Activated CD4-positive, alpha-beta T cell treated with anti-CD3 and anti-CD28 coated beads, Interleukin-2, amount 10 ng/mL, durations not matched to agents 24 days and 14 days (primary cell): ENCODE measurements at regions not wholly inside any gene's neighbourhood (a gene's known extent, or its start where the extent isn't known, plus 50 kb on each side); places are given as distances from the start of the nearest gene placed in this dataset.

Experiments
- DNase-seq: peaks from one replicate; pipeline ENCODE4 v3.0.0; 2022
- H3K27ac Mint-ChIP-seq: one replicate; pipeline ENCODE4 v1.8.0; 2022; ENCODE audit warnings: mild to moderate bottlenecking, mixed read lengths
- H3K27me3 Mint-ChIP-seq: one replicate; pipeline ENCODE4 v1.8.0; 2022; ENCODE audit warnings: mixed read lengths
- H3K36me3 Mint-ChIP-seq: one replicate; pipeline ENCODE4 v1.8.0; 2022; ENCODE audit warnings: low read depth, mild to moderate bottlenecking, mixed read lengths
- H3K4me1 Mint-ChIP-seq: one replicate; pipeline ENCODE4 v1.8.0; 2021; ENCODE audit warnings: mixed read lengths
- H3K4me3 Mint-ChIP-seq: one replicate; pipeline ENCODE4 v1.8.0; 2022; ENCODE audit warnings: mild to moderate bottlenecking, moderate library complexity, mixed read lengths
- H3K9me3 Mint-ChIP-seq: one replicate; pipeline ENCODE4 v1.8.0; 2021; ENCODE audit warnings: mixed read lengths
- intact Hi-C: fragments of 100-400 bp; cut with micrococcal nuclease; formaldehyde crosslinking; loops from one replicate; pipeline ENCODE4 v1.15.1; 2023

- intact Hi-C loops, result no loop called here
- H3K4me3 Mint-ChIP-seq, result no peak overlapping the region
- no peaks in the 10 kb centered on the region for H3K4me1 Mint-ChIP-seq
- no peaks in the 10 kb centered on the region for H3K36me3 Mint-ChIP-seq
- H3K27ac Mint-ChIP-seq, result no peak overlapping the region
- H3K27me3 Mint-ChIP-seq, result no peaks in the 10 kb centered on the region
- peaks cover 12% of the 10 kb centered on the region for H3K9me3 Mint-ChIP-seq
- no peak for DNase-seq
Observed at GRCh38 chr16:5557448-5557847, 459.9 kb upstream of the EEF2KMT start.

GRCh38 chr16:5556158-5556810, 458.7 kb upstream of the EEF2KMT start:
- Mint-ChIP-seq H3K27me3 (no peaks in the 10 kb centered on the region), H3K4me1 (no peaks in the 10 kb centered on the region), H3K4me3 (no peak overlapping the region), H3K36me3 (no peaks in the 10 kb centered on the region), H3K27ac (no peak overlapping the region), H3K9me3 (peaks cover 12% of the 10 kb centered on the region)
- DNase-seq, result no peak
- intact Hi-C loops, result no loop called here

GRCh38 chr16:5551909-5552308, 454.3 kb upstream of the EEF2KMT start:
- H3K27me3 Mint-ChIP-seq, result no peaks in the 10 kb centered on the region
- H3K4me1 Mint-ChIP-seq, result no peaks in the 10 kb centered on the region
- no peak overlapping the region for H3K4me3 Mint-ChIP-seq
- no peaks in the 10 kb centered on the region for H3K36me3 Mint-ChIP-seq
- no peak overlapping the region for H3K27ac Mint-ChIP-seq
- H3K9me3 Mint-ChIP-seq, result no peaks in the 10 kb centered on the region
- DNase-seq, result no peak
- intact Hi-C loops, result no loop called here

- Mint-ChIP-seq H3K4me1 (no peaks in the 10 kb centered on the region), H3K4me3 (no peak overlapping the region), H3K36me3 (no peaks in the 10 kb centered on the region), H3K27ac (no peak overlapping the region), H3K27me3 (no peaks in the 10 kb centered on the region), H3K9me3 (no peaks in the 10 kb centered on the region)
- intact Hi-C loops, result no loop called here
- DNase-seq, result no peak
Observed at GRCh38 chr16:5549802-5550201, 452.2 kb upstream of the EEF2KMT start.

GRCh38 chr16:5541356-5541755, 443.8 kb upstream of the EEF2KMT start:
- Mint-ChIP-seq H3K36me3 (no peaks in the 10 kb centered on the region), H3K9me3 (peaks cover 4% of the 10 kb centered on the region), H3K27me3 (no peaks in the 10 kb centered on the region), H3K4me1 (no peaks in the 10 kb centered on the region), H3K4me3 (no peak overlapping the region), H3K27ac (no peak overlapping the region)
- intact Hi-C loops, result no loop called here
- no peak for DNase-seq

GRCh38 chr16:5537347-5537746, 439.8 kb upstream of the EEF2KMT start:
- Mint-ChIP-seq H3K36me3 (no peaks in the 10 kb centered on the region), H3K27me3 (no peaks in the 10 kb centered on the region), H3K27ac (no peak overlapping the region), H3K4me3 (no peak overlapping the region), H3K9me3 (peaks cover 4% of the 10 kb centered on the region), H3K4me1 (no peaks in the 10 kb centered on the region)
- no peak for DNase-seq
- intact Hi-C loops, result no loop called here

GRCh38 chr16:5533321-5533888, 435.8 kb upstream of the EEF2KMT start:
- Mint-ChIP-seq H3K27me3 (no peaks in the 10 kb centered on the region), H3K4me3 (no peak overlapping the region), H3K4me1 (no peaks in the 10 kb centered on the region), H3K27ac (no peak overlapping the region), H3K9me3 (no peaks in the 10 kb centered on the region), H3K36me3 (no peaks in the 10 kb centered on the region)
- DNase-seq, result no peak
- intact Hi-C loops, result no loop called here

DNA sequence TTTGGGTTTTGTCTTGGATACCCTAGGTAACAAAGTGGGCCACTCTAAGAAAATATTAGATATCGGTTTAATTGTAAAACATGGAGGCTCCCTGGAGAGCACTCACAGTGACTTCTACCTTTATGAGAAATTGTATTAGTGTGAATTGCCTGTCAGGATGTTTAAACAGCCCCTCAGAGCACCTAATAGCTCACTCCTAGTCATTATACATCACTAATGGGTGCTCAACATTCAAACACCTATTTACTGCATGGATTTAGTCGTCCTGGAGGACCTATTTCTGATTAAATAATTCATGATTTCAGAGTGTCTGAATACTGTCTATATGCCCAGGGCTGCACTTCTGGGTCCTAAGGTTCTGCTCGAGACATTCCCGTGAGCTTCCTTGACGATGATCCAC, 430.2 kb upstream of the EEF2KMT start:
- Mint-ChIP-seq H3K9me3 (no peaks in the 10 kb centered on the region), H3K27ac (no peak overlapping the region), H3K4me1 (no peaks in the 10 kb centered on the region), H3K4me3 (no peak overlapping the region), H3K27me3 (peaks cover 3% of the 10 kb centered on the region), H3K36me3 (no peaks in the 10 kb centered on the region)
- intact Hi-C loops, result no loop called here
- DNase-seq, result no peak

DNA sequence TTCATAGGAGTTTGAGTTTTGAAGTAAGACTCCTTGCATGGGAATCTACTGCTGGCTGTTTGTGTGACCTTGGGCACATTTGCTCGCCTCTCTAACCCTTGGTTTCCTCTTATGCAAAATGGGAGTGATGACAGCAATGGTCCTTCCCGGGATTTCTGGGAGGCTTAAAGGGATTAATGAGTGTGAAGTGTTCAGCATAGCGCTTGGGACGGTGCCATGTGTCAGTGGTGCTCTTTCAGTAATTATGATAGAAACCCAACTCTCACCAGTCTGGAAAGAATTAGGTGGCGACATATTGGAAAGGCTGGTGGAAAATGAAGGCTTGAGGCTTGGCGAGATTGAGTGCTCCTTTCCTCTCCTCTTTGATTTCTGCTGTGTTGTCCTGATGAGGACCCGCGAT, 429.2 kb upstream of the EEF2KMT start:
- H3K27me3 Mint-ChIP-seq, result peaks cover 3% of the 10 kb centered on the region
- H3K27ac Mint-ChIP-seq, result no peak overlapping the region
- intact Hi-C loops, result no loop called here
- no peaks in the 10 kb centered on the region for H3K9me3 Mint-ChIP-seq
- no peak overlapping the region for H3K4me3 Mint-ChIP-seq
- no peak for DNase-seq
- H3K4me1 Mint-ChIP-seq, result no peaks in the 10 kb centered on the region
- no peaks in the 10 kb centered on the region for H3K36me3 Mint-ChIP-seq

DNA sequence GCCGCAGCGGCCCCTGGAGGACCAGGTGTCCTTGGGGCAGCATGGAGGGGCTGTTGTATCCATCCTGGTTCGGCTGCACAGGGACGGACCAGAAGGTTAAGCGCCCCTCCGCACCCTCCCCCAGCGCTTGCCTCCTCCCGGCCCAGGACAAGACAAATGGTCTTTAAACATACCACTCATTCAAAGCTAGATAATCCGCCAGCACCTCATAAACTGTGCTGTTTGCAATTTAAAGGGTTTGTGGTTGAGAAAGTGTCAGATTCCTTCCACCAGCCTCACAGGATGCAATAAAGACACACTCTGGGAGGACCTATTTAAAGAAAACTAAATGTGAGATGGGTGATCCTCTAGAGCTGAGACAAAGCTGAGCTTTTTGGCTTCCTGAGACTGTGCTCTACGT, 426.2 kb upstream of the EEF2KMT start:
- intact Hi-C loops, result no loop called here
- H3K27me3 Mint-ChIP-seq, result peaks cover 3% of the 10 kb centered on the region
- H3K36me3 Mint-ChIP-seq, result no peaks in the 10 kb centered on the region
- no peaks in the 10 kb centered on the region for H3K4me1 Mint-ChIP-seq
- no peak overlapping the region for H3K27ac Mint-ChIP-seq
- peaks cover 5% of the 10 kb centered on the region for H3K9me3 Mint-ChIP-seq
- no peak for DNase-seq
- H3K4me3 Mint-ChIP-seq, result no peak overlapping the region

GRCh38 chr16:5516115-5516514, 418.5 kb upstream of the EEF2KMT start:
- H3K9me3 Mint-ChIP-seq, result peaks cover 9% of the 10 kb centered on the region

DNA sequence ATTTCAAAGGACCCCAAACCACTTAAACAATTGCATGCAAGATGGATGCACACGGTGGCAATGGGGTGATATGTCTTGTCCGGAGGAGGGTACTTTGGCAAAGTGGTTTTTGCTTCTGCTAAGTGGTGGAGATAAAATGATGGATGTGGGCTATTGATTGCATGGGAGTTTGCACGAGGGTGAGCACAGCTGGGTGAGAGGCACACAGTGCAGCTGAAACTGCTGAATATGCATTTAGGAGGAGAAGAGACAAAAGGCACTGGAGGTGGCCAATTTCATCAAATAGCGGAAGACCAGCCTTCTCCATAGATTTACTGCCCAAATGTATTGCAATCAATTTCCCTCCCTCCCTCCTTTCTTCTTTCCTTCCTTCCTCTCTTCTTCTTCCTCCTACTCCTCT, 414.4 kb upstream of the EEF2KMT start:
- DNase-seq, result no peak
- no peak overlapping the region for H3K4me3 Mint-ChIP-seq
- H3K27me3 Mint-ChIP-seq, result no peaks in the 10 kb centered on the region
- H3K27ac Mint-ChIP-seq, result no peak overlapping the region
- H3K36me3 Mint-ChIP-seq, result no peaks in the 10 kb centered on the region
- no peaks in the 10 kb centered on the region for H3K4me1 Mint-ChIP-seq
- peaks cover 4% of the 10 kb centered on the region for H3K9me3 Mint-ChIP-seq
- intact Hi-C loops, result no loop called here

More at GRCh38 chr16:5516115-5516514, 418.5 kb upstream of the EEF2KMT start:
- Mint-ChIP-seq H3K36me3 (no peaks in the 10 kb centered on the region), H3K4me3 (no peak overlapping the region), H3K27ac (no peak overlapping the region), H3K27me3 (no peaks in the 10 kb centered on the region), H3K4me1 (no peaks in the 10 kb centered on the region)
- intact Hi-C loops, result no loop called here
- DNase-seq, result no peak

- H3K4me1 Mint-ChIP-seq, result no peaks in the 10 kb centered on the region
- no peak for DNase-seq
- no peak overlapping the region for H3K27ac Mint-ChIP-seq
- no peaks in the 10 kb centered on the region for H3K36me3 Mint-ChIP-seq
- intact Hi-C loops, result no loop called here
- no peak overlapping the region for H3K4me3 Mint-ChIP-seq
- no peaks in the 10 kb centered on the region for H3K27me3 Mint-ChIP-seq
- H3K9me3 Mint-ChIP-seq, result no peaks in the 10 kb centered on the region
Observed at GRCh38 chr16:5510819-5511370, 413.3 kb upstream of the EEF2KMT start.

- intact Hi-C loops, result no loop called here
- Mint-ChIP-seq H3K27me3 (no peaks in the 10 kb centered on the region), H3K9me3 (no peaks in the 10 kb centered on the region), H3K4me1 (no peaks in the 10 kb centered on the region), H3K36me3 (no peaks in the 10 kb centered on the region), H3K27ac (no peak overlapping the region), H3K4me3 (no peak overlapping the region)
- DNase-seq, result no peak
Observed at GRCh38 chr16:5509794-5510193, 412.2 kb upstream of the EEF2KMT start.

GRCh38 chr16:5509336-5509735, 411.7 kb upstream of the EEF2KMT start:
- no peaks in the 10 kb centered on the region for H3K27me3 Mint-ChIP-seq
- DNase-seq, result no peak
- intact Hi-C loops, result no loop called here
- no peaks in the 10 kb centered on the region for H3K4me1 Mint-ChIP-seq
- H3K4me3 Mint-ChIP-seq, result no peak overlapping the region
- no peak overlapping the region for H3K27ac Mint-ChIP-seq
- H3K9me3 Mint-ChIP-seq, result no peaks in the 10 kb centered on the region
- no peaks in the 10 kb centered on the region for H3K36me3 Mint-ChIP-seq
